ENCODE measurements at regions not wholly inside any gene's neighbourhood (a gene's known extent, or its start where the extent isn't known, plus 50 kb on each side); places are given as distances from the start of the nearest gene placed in this dataset.
"Not testable (repeated sequence)": the region's sequence is repeated elsewhere in the genome, so short reads cannot be mapped to it uniquely, and the experiment has no call there.

GRCh38 chr1:38153066-38153777, 106.6 kb upstream of the POU3F1 start:
- WGBS, result 36% methylated on average over 6 of the region's 6 CpGs

GRCh38 chr1:38152351-38153065, 105.9 kb upstream of the POU3F1 start:
- H3K4me3 ChIP-seq (ENCODE audit: low read depth, low read length), result no peak overlapping the region
- H3K27ac ChIP-seq (ENCODE audit: low read depth), result no peak overlapping the region
- H3K36me3 ChIP-seq (ENCODE audit: insufficient read depth), result no peaks in the 10 kb centered on the region
- WGBS, result 90% methylated on average over 3 of the region's 3 CpGs
- H3K4me1 ChIP-seq (ENCODE audit: insufficient read depth), result no peaks in the 10 kb centered on the region
- no peak for DNase-seq (ENCODE audit: extremely low spot score)

More at GRCh38 chr1:38153066-38153777, 106.6 kb upstream of the POU3F1 start:
- no peaks in the 10 kb centered on the region for H3K4me1 ChIP-seq (ENCODE audit: insufficient read depth)
- DNase-seq (ENCODE audit: extremely low spot score), result no peak
- no peak overlapping the region for H3K27ac ChIP-seq (ENCODE audit: low read depth)
- no peak overlapping the region for H3K4me3 ChIP-seq (ENCODE audit: low read depth, low read length)
- H3K36me3 ChIP-seq (ENCODE audit: insufficient read depth), result no peaks in the 10 kb centered on the region

- Histone ChIP-seq H3K4me3 (ENCODE audit: low read depth, low read length) (no peak overlapping the region), H3K4me1 (ENCODE audit: insufficient read depth) (no peaks in the 10 kb centered on the region), H3K27ac (ENCODE audit: low read depth) (no peak overlapping the region), H3K36me3 (ENCODE audit: insufficient read depth) (no peaks in the 10 kb centered on the region)
- DNase-seq (ENCODE audit: extremely low spot score), result no peak
These were observed 104.8 kb upstream of the POU3F1 start for GRCh38 chr1:38151399-38151798.

- not testable (repeated sequence) for H3K4me3 ChIP-seq (ENCODE audit: low read depth, low read length); H3K4me1 ChIP-seq (ENCODE audit: insufficient read depth); DNase-seq (ENCODE audit: extremely low spot score); H3K36me3 ChIP-seq (ENCODE audit: insufficient read depth); H3K27ac ChIP-seq (ENCODE audit: low read depth)
- WGBS, result 79% methylated on average over 2 of the region's 2 CpGs
These were observed 99.5 kb upstream of the POU3F1 start for GRCh38 chr1:38146079-38146478.

GRCh38 chr1:38142606-38143005, 96.0 kb upstream of the POU3F1 start:
- 82% methylated on average over 2 of the region's 2 CpGs for WGBS

GRCh38 chr1:38141483-38141882, 94.9 kb upstream of the POU3F1 start:
- Histone ChIP-seq H3K27ac (ENCODE audit: low read depth) (no peak overlapping the region), H3K4me3 (ENCODE audit: low read depth, low read length) (no peak overlapping the region), H3K36me3 (ENCODE audit: insufficient read depth) (no peaks in the 10 kb centered on the region), H3K4me1 (ENCODE audit: insufficient read depth) (no peaks in the 10 kb centered on the region)
- 41% methylated on average over 3 of the region's 3 CpGs for WGBS
- no peak for DNase-seq (ENCODE audit: extremely low spot score)

More at GRCh38 chr1:38142606-38143005, 96.0 kb upstream of the POU3F1 start:
- Histone ChIP-seq H3K27ac (ENCODE audit: low read depth) (no peak overlapping the region), H3K36me3 (ENCODE audit: insufficient read depth) (no peaks in the 10 kb centered on the region), H3K4me3 (ENCODE audit: low read depth, low read length) (no peak overlapping the region), H3K4me1 (ENCODE audit: insufficient read depth) (no peaks in the 10 kb centered on the region)
- no peak for DNase-seq (ENCODE audit: extremely low spot score)

- Histone ChIP-seq H3K4me3 (ENCODE audit: low read depth, low read length) (no peak overlapping the region), H3K27ac (ENCODE audit: low read depth) (no peak overlapping the region), H3K36me3 (ENCODE audit: insufficient read depth) (no peaks in the 10 kb centered on the region), H3K4me1 (ENCODE audit: insufficient read depth) (no peaks in the 10 kb centered on the region)
- DNase-seq (ENCODE audit: extremely low spot score), result no peak
- WGBS, result 18% methylated on average over 15 of the region's 15 CpGs
These were observed 93.3 kb upstream of the POU3F1 start for GRCh38 chr1:38139738-38140487.

- 19% methylated on average over 6 of the region's 6 CpGs for WGBS
- peak; percentile 77 for DNase-seq (ENCODE audit: extremely low spot score)
- H3K4me1 ChIP-seq (ENCODE audit: insufficient read depth), result no peaks in the 10 kb centered on the region
- no peaks in the 10 kb centered on the region for H3K36me3 ChIP-seq (ENCODE audit: insufficient read depth)
- no peak overlapping the region for H3K4me3 ChIP-seq (ENCODE audit: low read depth, low read length)
- H3K27ac ChIP-seq (ENCODE audit: low read depth), result no peak overlapping the region
These were observed 92.1 kb upstream of the POU3F1 start for GRCh38 chr1:38138498-38139233.

- H3K4me1 ChIP-seq (ENCODE audit: insufficient read depth), result no peaks in the 10 kb centered on the region
- no peak for DNase-seq (ENCODE audit: extremely low spot score)
- 94% methylated on average over 3 of the region's 3 CpGs for WGBS
- H3K36me3 ChIP-seq (ENCODE audit: insufficient read depth), result no peaks in the 10 kb centered on the region
- H3K27ac ChIP-seq (ENCODE audit: low read depth), result no peak overlapping the region
- no peak overlapping the region for H3K4me3 ChIP-seq (ENCODE audit: low read depth, low read length)
These were observed 90.6 kb upstream of the POU3F1 start for GRCh38 chr1:38137164-38137563.

- 55% methylated on average over 24 of the region's 24 CpGs for WGBS
- no peaks in the 10 kb centered on the region for H3K36me3 ChIP-seq (ENCODE audit: insufficient read depth)
- H3K4me1 ChIP-seq (ENCODE audit: insufficient read depth), result no peaks in the 10 kb centered on the region
- H3K4me3 ChIP-seq (ENCODE audit: low read depth, low read length), result no peak overlapping the region
- no peak for DNase-seq (ENCODE audit: extremely low spot score)
- no peak overlapping the region for H3K27ac ChIP-seq (ENCODE audit: low read depth)
These were observed 89.2 kb upstream of the POU3F1 start for GRCh38 chr1:38135625-38136414.

- WGBS, result 8% methylated on average over 22 of the region's 22 CpGs
These were observed 87.7 kb upstream of the POU3F1 start for GRCh38 chr1:38134294-38134755.

GRCh38 chr1:38133756-38134155, 87.2 kb upstream of the POU3F1 start:
- H3K4me3 ChIP-seq (ENCODE audit: low read depth, low read length), result no peak overlapping the region
- DNase-seq (ENCODE audit: extremely low spot score), result no peak
- no peaks in the 10 kb centered on the region for H3K36me3 ChIP-seq (ENCODE audit: insufficient read depth)
- no peak overlapping the region for H3K27ac ChIP-seq (ENCODE audit: low read depth)
- WGBS, result 11% methylated on average over 27 of the region's 27 CpGs
- no peaks in the 10 kb centered on the region for H3K4me1 ChIP-seq (ENCODE audit: insufficient read depth)

More at GRCh38 chr1:38134294-38134755, 87.7 kb upstream of the POU3F1 start:
- no peaks in the 10 kb centered on the region for H3K36me3 ChIP-seq (ENCODE audit: insufficient read depth)
- H3K4me3 ChIP-seq (ENCODE audit: low read depth, low read length), result no peak overlapping the region
- DNase-seq (ENCODE audit: extremely low spot score), result no peak
- H3K4me1 ChIP-seq (ENCODE audit: insufficient read depth), result no peaks in the 10 kb centered on the region
- no peak overlapping the region for H3K27ac ChIP-seq (ENCODE audit: low read depth)

- H3K27ac ChIP-seq (ENCODE audit: low read depth), result no peak overlapping the region
- H3K36me3 ChIP-seq (ENCODE audit: insufficient read depth), result no peaks in the 10 kb centered on the region
- H3K4me3 ChIP-seq (ENCODE audit: low read depth, low read length), result no peak overlapping the region
- 87% methylated on average over 7 of the region's 7 CpGs for WGBS
- no peak for DNase-seq (ENCODE audit: extremely low spot score)
- no peaks in the 10 kb centered on the region for H3K4me1 ChIP-seq (ENCODE audit: insufficient read depth)
These were observed 86.7 kb upstream of the POU3F1 start for GRCh38 chr1:38133304-38133703.

Data from urinary bladder (tissue), 3 donors.